A673 (cell line): ENCODE measurements at regions not wholly inside any gene's neighbourhood (a gene's known extent, or its start where the extent isn't known, plus 50 kb on each side); places are given as distances from the start of the nearest gene placed in this dataset.

Experiments
- CTCF ChIP-seq: fragments of 300-800, 200-600 bp; sonication (generic); conservative IDR thresholded peaks from 2 replicates; pipeline ENCODE4 v1.5.1; 2017; ENCODE audit warnings: low read depth, mild to moderate bottlenecking, antibody characterized with exemption, low read length, moderate library complexity, mixed read lengths
- EZH2 ChIP-seq: fragments of 200-600 bp; sonication (generic); IDR thresholded peaks from 2 replicates; pipeline ENCODE4 v1.6.1; 2017; ENCODE audit warnings: borderline replicate concordance, low read depth, mild to moderate bottlenecking, mixed read lengths, antibody characterized with exemption, low read length; ENCODE audit not compliant: poor library complexity, severe bottlenecking

GRCh38 chrX:10743476-10743875 is 123.1 kb upstream of the MID1 start:
- TF ChIP-seq EZH2: no peak
- TF ChIP-seq CTCF: no peak
